ENCODE measurements at regions not wholly inside any gene's neighbourhood (a gene's known extent, or its start where the extent isn't known, plus 50 kb on each side); places are given as distances from the start of the nearest gene placed in this dataset.

DNA sequence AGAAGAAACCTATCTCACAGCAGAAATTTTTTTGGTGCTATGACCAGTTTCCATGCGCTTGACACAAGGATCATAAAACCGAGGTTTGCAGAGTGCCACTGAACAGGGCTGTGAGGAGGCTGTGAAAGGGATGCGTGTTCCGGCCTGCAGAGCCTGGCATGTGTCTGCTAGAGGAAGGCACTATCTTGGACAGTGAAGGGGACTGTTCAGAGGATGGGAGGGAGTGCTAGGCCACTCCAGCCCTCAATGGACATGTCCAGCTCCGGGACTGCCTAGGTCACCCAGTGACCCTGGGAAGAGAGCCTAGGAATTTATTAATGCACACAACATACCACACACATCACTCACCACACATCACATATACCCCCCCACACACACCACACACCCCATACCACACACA lies 275.9 kb downstream of the GADD45G start:
- TF ChIP-seq CTCF (IDR thresholded peaks at IDR 0.05 in 2 of 3, conservative IDR thresholded peaks at IDR 0.05 in 1 of 3; ENCODE audit: borderline replicate concordance in 1 of 3, insufficient read depth in 1 of 3, low read depth in 2 of 3, low read length in 2 of 3) (no peak), MAX (IDR thresholded peaks at IDR 0.05) (no peak), SP1 (IDR thresholded peaks at IDR 0.05; ENCODE audit: low read depth) (no peak)
